IMR-90 (cell line): ENCODE measurements at regions not wholly inside any gene's neighbourhood (a gene's known extent, or its start where the extent isn't known, plus 50 kb on each side); places are given as distances from the start of the nearest gene placed in this dataset.

Experiments
- ATAC-seq: fragments of 200-7000 bp; cut with Tn5 transposase; 2 replicates; pipeline ENCODE4 v1.9.1; 2020; ENCODE audit warnings: low read depth, mild to moderate bottlenecking, moderate library complexity
- BruUV-seq: library from RNA; stranded (reverse); fragments of 400-500 nt; replicated peaks from 2 replicates; lab custom pipeline; 2021; lab: Mats Ljungman, UMichigan
- CTCF ChIA-PET: fragments of 300-600 bp; formaldehyde crosslinking; extraction: SDS; loops from one replicate; lab custom pipeline; 2021; ENCODE audit warnings: antibody characterized with exemption; lab: Yijun Ruan, JAX
- POLR2A ChIA-PET: fragments of 300-600 bp; sonication (Branson Sonifier 250); formaldehyde crosslinking; loops from one replicate; lab custom pipeline; 2022; ENCODE audit warnings: antibody characterized with exemption; ENCODE audit not compliant: unreplicated experiment; lab: Charles Lee
- DNase-seq: peaks from one replicate; pipeline ENCODE4 v3.0.0; 2013
- H2AFZ ChIP-seq: replicated peaks from 2 replicates; pipeline ENCODE3; 2013; ENCODE audit warnings: low read length, mild to moderate bottlenecking; ENCODE audit not compliant: poor library complexity
- H2AK5ac ChIP-seq: 2 replicates; pipeline ENCODE4 v1.6.1; 2013; ENCODE audit warnings: low read depth, low read length, inconsistent platforms
- H2AK9ac ChIP-seq: replicated peaks from 2 replicates; pipeline ENCODE3; 2013; ENCODE audit warnings: mild to moderate bottlenecking, low read depth, low read length, moderate library complexity; ENCODE audit not compliant: poor library complexity
- H2BK120ac ChIP-seq: 2 replicates; pipeline ENCODE4 v1.6.1; 2013; ENCODE audit warnings: low read depth, low read length, inconsistent platforms
- H2BK15ac ChIP-seq: 3 replicates; pipeline ENCODE4 v1.6.1; 2013; ENCODE audit warnings: low read depth, low read length, inconsistent platforms
- H2BK20ac ChIP-seq: 2 replicates; pipeline ENCODE4 v1.6.1; 2013; ENCODE audit warnings: low read depth, mild to moderate bottlenecking, inconsistent platforms, low read length, moderate library complexity
- H2BK5ac ChIP-seq: 2 replicates; pipeline ENCODE4 v1.6.1; 2013; ENCODE audit warnings: mild to moderate bottlenecking, low read depth, low read length, inconsistent platforms; ENCODE audit not compliant: poor library complexity, severe bottlenecking
- H3K14ac ChIP-seq: replicated peaks from 2 replicates; pipeline ENCODE4 v1.6.1; 2013; ENCODE audit warnings: low read depth, low read length, inconsistent platforms
- H3K18ac ChIP-seq: 2 replicates; pipeline ENCODE4 v1.6.1; 2013; ENCODE audit warnings: low read depth, low read length, control low read depth
- H3K23ac ChIP-seq: 2 replicates; pipeline ENCODE4 v1.6.1; 2013; ENCODE audit warnings: low read depth, low read length, inconsistent platforms
- H3K27ac ChIP-seq: 2 replicates; pipeline ENCODE4 v1.5.1; 2013; ENCODE audit warnings: mild to moderate bottlenecking, control low read depth, low read length; ENCODE audit not compliant: insufficient read depth
- H3K27me3 ChIP-seq: 2 replicates; pipeline ENCODE4 v1.6.1; 2013; ENCODE audit warnings: low read length; ENCODE audit not compliant: control insufficient read depth, insufficient read depth
- H3K36me3 ChIP-seq: 2 replicates; pipeline ENCODE4 v1.6.1; 2013; ENCODE audit warnings: low read length, mixed read lengths; ENCODE audit not compliant: control insufficient read depth, insufficient read depth
- H3K4ac ChIP-seq: 2 replicates; pipeline ENCODE4 v1.6.1; 2013; ENCODE audit warnings: low read depth, low read length, inconsistent platforms
- H3K4me1 ChIP-seq: 2 replicates; pipeline ENCODE4 v1.6.1; 2013; ENCODE audit warnings: low read length, mixed read lengths; ENCODE audit not compliant: control insufficient read depth, insufficient read depth
- H3K4me2 ChIP-seq: 2 replicates; pipeline ENCODE4 v1.6.1; 2013; ENCODE audit warnings: low read depth, mild to moderate bottlenecking, control low read depth, low read length, moderate library complexity
- H3K4me3 ChIP-seq: 2 replicates; pipeline ENCODE4 v1.5.1; 2013; ENCODE audit warnings: low read depth, mild to moderate bottlenecking, control low read depth, low read length, moderate library complexity; ENCODE audit not compliant: insufficient read depth
- H3K56ac ChIP-seq: 2 replicates; pipeline ENCODE4 v1.6.1; 2013; ENCODE audit warnings: low read length, inconsistent platforms; ENCODE audit not compliant: insufficient read depth; ENCODE audit errors: extremely low read depth
- H3K79me1 ChIP-seq, 2 experiments: 2 replicates each; pipeline ENCODE4 v1.6.1; 2013; ENCODE audit warnings: low read length in 2 of 2, inconsistent platforms in 1 of 2, low read depth in 1 of 2
- H3K9ac ChIP-seq: 2 replicates; pipeline ENCODE4 v1.6.1; 2013; ENCODE audit warnings: low read depth, low read length, control low read depth
- H3K9me1 ChIP-seq: 2 replicates; pipeline ENCODE4 v1.6.1; 2013; ENCODE audit warnings: low read length, inconsistent platforms; ENCODE audit not compliant: insufficient read depth
- H3K9me3 ChIP-seq: 2 replicates; pipeline ENCODE4 v1.6.1; 2013; ENCODE audit warnings: low read length; ENCODE audit not compliant: control insufficient read depth, insufficient read depth
- H4K20me1 ChIP-seq: 2 replicates; pipeline ENCODE4 v1.6.1; 2013; ENCODE audit warnings: low read length, inconsistent platforms; ENCODE audit not compliant: insufficient read depth
- H4K5ac ChIP-seq: 2 replicates; pipeline ENCODE4 v1.6.1; 2013; ENCODE audit warnings: mild to moderate bottlenecking, low read depth, low read length, control low read depth
- H4K8ac ChIP-seq, 2 experiments: 2 replicates each; pipeline ENCODE4 v1.6.1; 2013; ENCODE audit warnings: low read depth in 2 of 2, low read length in 2 of 2, control low read depth in 1 of 2, inconsistent platforms in 1 of 2
- H4K91ac ChIP-seq: 2 replicates; pipeline ENCODE4 v1.6.1; 2013; ENCODE audit warnings: low read depth, low read length, inconsistent platforms; ENCODE audit not compliant: insufficient read depth
- BHLHE40 ChIP-seq: fragments of 150-350 bp; IDR thresholded peaks from 2 replicates; pipeline ENCODE4 v1.6.1; 2016; ENCODE audit warnings: mild to moderate bottlenecking, low read depth, low read length
- CEBPB ChIP-seq: IDR thresholded peaks from 2 replicates; pipeline ENCODE4 v1.6.1; 2012; ENCODE audit warnings: low read depth, low read length, improper control_type of control experiment
- CHD1 ChIP-seq: IDR thresholded peaks from 2 replicates; pipeline ENCODE4 v1.6.1; 2012; ENCODE audit warnings: low read depth, low read length, improper control_type of control experiment
- FOS ChIP-seq: fragments of 150-350 bp; IDR thresholded peaks from 2 replicates; pipeline ENCODE4 v1.6.1; 2016; ENCODE audit warnings: low read depth, low read length
- MAZ ChIP-seq: IDR thresholded peaks from 2 replicates; pipeline ENCODE4 v1.6.1; 2012; ENCODE audit warnings: low read depth, mild to moderate bottlenecking, low read length, improper control_type of control experiment, moderate library complexity, borderline replicate concordance
- MXI1 ChIP-seq: IDR thresholded peaks from 2 replicates; pipeline ENCODE4 v1.6.1; 2012; ENCODE audit warnings: low read depth, mild to moderate bottlenecking, low read length, moderate library complexity, borderline replicate concordance
- NFE2L2 ChIP-seq: fragments of 150-350 bp; IDR thresholded peaks from 2 replicates; pipeline ENCODE4 v1.6.1; 2016; ENCODE audit warnings: low read depth, mild to moderate bottlenecking, low read length
- POLR2A ChIP-seq: IDR thresholded peaks from 2 replicates; pipeline ENCODE4 v1.6.1; 2012; ENCODE audit warnings: mild to moderate bottlenecking, low read depth, low read length
- RAD21 ChIP-seq: IDR thresholded peaks from 2 replicates; pipeline ENCODE4 v1.6.1; 2012; ENCODE audit warnings: low read length, improper control_type of control experiment
- RCOR1 ChIP-seq: IDR thresholded peaks from 2 replicates; pipeline ENCODE4 v1.6.1; 2012; ENCODE audit warnings: mild to moderate bottlenecking, low read length, improper control_type of control experiment; ENCODE audit not compliant: insufficient replicate concordance
- RFX5 ChIP-seq: IDR thresholded peaks from 2 replicates; pipeline ENCODE4 v1.8.0; 2012; ENCODE audit warnings: low read depth, mild to moderate bottlenecking, low read length, moderate library complexity
- SMC3 ChIP-seq: fragments of 150-350 bp; IDR thresholded peaks from 2 replicates; pipeline ENCODE4 v1.6.1; 2016; ENCODE audit warnings: low read depth, mild to moderate bottlenecking, antibody characterized with exemption, low read length, moderate library complexity
- WGBS, 2 experiments: methylation state at CpG; one replicate each; pipeline versions ENCODE4 v1.1.5 to v1.1.7; 2013; ENCODE audit warnings: missing lambda C conversion rate in 2 of 2; ENCODE audit not compliant: insufficient read length in 1 of 2; ENCODE audit errors: extremely low coverage in 2 of 2; 5-methylcytosine and 5-hydroxymethylcytosine counted together
- dilution Hi-C: fragments of 300-500 bp; cut with HindIII; formaldehyde crosslinking; loops from one replicate; pipeline ENCODE4 v1.14.3; 2018; ENCODE audit warnings: low sequenced_read_pairs; ENCODE audit not compliant: unreplicated experiment
- in situ Hi-C: fragments of 300-500 bp; cut with MboI; formaldehyde crosslinking; loops from 3 replicates; pipeline ENCODE4 v1.14.3; 2019; ENCODE audit warnings: low sequenced_read_pairs, inconsistent platforms, mixed read lengths
- intact Hi-C: fragments of 100-400 bp; cut with micrococcal nuclease; formaldehyde crosslinking; loops from 2 replicates; pipeline ENCODE4 v1.10.0; 2022
- TF ChIP-seq, protein P1 (sequence below): conservative IDR thresholded peaks from 2 replicates; pipeline ENCODE4 v1.5.1; 2012; ENCODE audit warnings: mild to moderate bottlenecking, low read depth, low read length, improper control_type of control experiment
- TF ChIP-seq, protein P2 (sequence below): fragments of 150-350 bp; IDR thresholded peaks from 2 replicates; pipeline ENCODE4 v1.6.1; 2017; ENCODE audit warnings: mild to moderate bottlenecking, antibody characterized with exemption, low read length, low read depth
- TF ChIP-seq, protein P3 (sequence below): fragments of 150-350 bp; IDR thresholded peaks from 2 replicates; pipeline ENCODE4 v1.6.1; 2016; ENCODE audit warnings: low read depth, mild to moderate bottlenecking, low read length, moderate library complexity, borderline replicate concordance

DNA sequence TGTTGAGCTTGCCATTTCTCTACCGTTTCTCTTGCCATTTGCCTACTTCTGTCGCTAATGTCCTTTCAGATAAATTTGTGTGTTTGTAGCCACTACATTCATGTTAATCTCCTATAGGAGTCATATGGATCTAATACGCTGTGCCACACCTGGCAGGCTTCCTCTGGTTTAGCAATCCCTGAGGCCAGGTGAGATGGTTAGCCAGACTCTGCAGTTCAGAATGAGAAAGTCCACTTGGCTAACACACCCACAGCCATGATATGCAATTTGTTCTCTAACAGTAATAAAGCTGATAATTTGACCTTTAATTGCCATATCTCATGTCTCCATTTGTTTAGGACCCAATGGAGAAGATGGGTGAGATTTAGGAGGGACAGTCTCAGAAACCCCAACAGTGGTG is 1261.6 kb upstream of the TMEM132C start:
- Histone ChIP-seq H3K23ac (no peak overlapping the region), H4K8ac (no peak overlapping the region), H3K27ac (no peak overlapping the region), H2AFZ (no peak overlapping the region), H4K91ac (no peak overlapping the region), H3K4me1 (no peaks in the 10 kb centered on the region), H3K14ac (no peak overlapping the region), H2BK15ac (no peak overlapping the region), H3K4me2 (no peak overlapping the region), H3K18ac (no peak overlapping the region), H4K20me1 (no peaks in the 10 kb centered on the region), H3K9me1 (no peaks in the 10 kb centered on the region), H3K4me3 (no peak overlapping the region), H4K5ac (no peak overlapping the region), H3K9ac (no peak overlapping the region), H2AK5ac (no peak overlapping the region), H3K9me3 (peaks cover 19% of the 10 kb centered on the region), H2AK9ac (no peak overlapping the region), H3K56ac (no peak overlapping the region), H3K36me3 (no peaks in the 10 kb centered on the region), H3K4ac (no peak overlapping the region), H2BK20ac (no peak overlapping the region), H3K79me1 (no peaks in the 10 kb centered on the region), H2BK120ac (no peak overlapping the region), H2BK5ac (no peak overlapping the region), H3K27me3 (no peaks in the 10 kb centered on the region)
- TF ChIP-seq FOS (no peak), RAD21 (no peak), CHD1 (no peak), NFE2L2 (no peak), POLR2A (no peak), RCOR1 (no peak), MAZ (no peak), MXI1 (no peak), BHLHE40 (no peak), SMC3 (no peak), CEBPB (no peak), RFX5 (no peak)
- TF ChIP-seq, protein P1, sequence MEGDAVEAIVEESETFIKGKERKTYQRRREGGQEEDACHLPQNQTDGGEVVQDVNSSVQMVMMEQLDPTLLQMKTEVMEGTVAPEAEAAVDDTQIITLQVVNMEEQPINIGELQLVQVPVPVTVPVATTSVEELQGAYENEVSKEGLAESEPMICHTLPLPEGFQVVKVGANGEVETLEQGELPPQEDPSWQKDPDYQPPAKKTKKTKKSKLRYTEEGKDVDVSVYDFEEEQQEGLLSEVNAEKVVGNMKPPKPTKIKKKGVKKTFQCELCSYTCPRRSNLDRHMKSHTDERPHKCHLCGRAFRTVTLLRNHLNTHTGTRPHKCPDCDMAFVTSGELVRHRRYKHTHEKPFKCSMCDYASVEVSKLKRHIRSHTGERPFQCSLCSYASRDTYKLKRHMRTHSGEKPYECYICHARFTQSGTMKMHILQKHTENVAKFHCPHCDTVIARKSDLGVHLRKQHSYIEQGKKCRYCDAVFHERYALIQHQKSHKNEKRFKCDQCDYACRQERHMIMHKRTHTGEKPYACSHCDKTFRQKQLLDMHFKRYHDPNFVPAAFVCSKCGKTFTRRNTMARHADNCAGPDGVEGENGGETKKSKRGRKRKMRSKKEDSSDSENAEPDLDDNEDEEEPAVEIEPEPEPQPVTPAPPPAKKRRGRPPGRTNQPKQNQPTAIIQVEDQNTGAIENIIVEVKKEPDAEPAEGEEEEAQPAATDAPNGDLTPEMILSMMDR = no peak
- TF ChIP-seq, protein P2, sequence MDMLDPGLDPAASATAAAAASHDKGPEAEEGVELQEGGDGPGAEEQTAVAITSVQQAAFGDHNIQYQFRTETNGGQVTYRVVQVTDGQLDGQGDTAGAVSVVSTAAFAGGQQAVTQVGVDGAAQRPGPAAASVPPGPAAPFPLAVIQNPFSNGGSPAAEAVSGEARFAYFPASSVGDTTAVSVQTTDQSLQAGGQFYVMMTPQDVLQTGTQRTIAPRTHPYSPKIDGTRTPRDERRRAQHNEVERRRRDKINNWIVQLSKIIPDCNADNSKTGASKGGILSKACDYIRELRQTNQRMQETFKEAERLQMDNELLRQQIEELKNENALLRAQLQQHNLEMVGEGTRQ = no peak
- TF ChIP-seq, protein P3, sequence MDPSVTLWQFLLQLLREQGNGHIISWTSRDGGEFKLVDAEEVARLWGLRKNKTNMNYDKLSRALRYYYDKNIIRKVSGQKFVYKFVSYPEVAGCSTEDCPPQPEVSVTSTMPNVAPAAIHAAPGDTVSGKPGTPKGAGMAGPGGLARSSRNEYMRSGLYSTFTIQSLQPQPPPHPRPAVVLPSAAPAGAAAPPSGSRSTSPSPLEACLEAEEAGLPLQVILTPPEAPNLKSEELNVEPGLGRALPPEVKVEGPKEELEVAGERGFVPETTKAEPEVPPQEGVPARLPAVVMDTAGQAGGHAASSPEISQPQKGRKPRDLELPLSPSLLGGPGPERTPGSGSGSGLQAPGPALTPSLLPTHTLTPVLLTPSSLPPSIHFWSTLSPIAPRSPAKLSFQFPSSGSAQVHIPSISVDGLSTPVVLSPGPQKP = no peak
- no peak for ATAC-seq
- ChIA-PET POLR2A (no interaction called here), CTCF (no interaction called here)
- in situ Hi-C loops (no loop called here), intact Hi-C loops (no loop called here), dilution Hi-C loops (no loop called here)
- no TSS peak for BruUV-seq
- no CpG with 5 or more reads among the region's 3 CpGs for WGBS, 2 experiments
- DNase-seq = no peak
